Hepatocyte (in vitro differentiated cells): ENCODE measurements at regions not wholly inside any gene's neighbourhood (a gene's known extent, or its start where the extent isn't known, plus 50 kb on each side); places are given as distances from the start of the nearest gene placed in this dataset.

Experiments used
- DNase-seq: peaks from one replicate; pipeline ENCODE4 v3.0.0-alpha.2; 2016; ENCODE audit warnings: low spot score
- H2AFZ ChIP-seq: fragments of 200-600 bp; sonication (generic); 2 replicates; pipeline ENCODE4 v1.6.0; 2016; ENCODE audit warnings: antibody characterized with exemption, mild to moderate bottlenecking
- H3K27ac ChIP-seq: fragments of 200-600 bp; sonication (generic); 2 replicates; pipeline ENCODE4 v1.5.1; 2016; ENCODE audit warnings: mild to moderate bottlenecking
- H3K27me3 ChIP-seq: fragments of 200-600 bp; sonication (generic); 2 replicates; pipeline ENCODE4 v1.6.1; 2016
- H3K36me3 ChIP-seq: fragments of 200-600 bp; sonication (generic); replicated peaks from 2 replicates; pipeline ENCODE4 v1.5.1; 2016; ENCODE audit warnings: low read depth; ENCODE audit not compliant: insufficient read depth
- H3K4me1 ChIP-seq: fragments of 200-600 bp; sonication (generic); 2 replicates; pipeline ENCODE4 v1.5.1; 2016; ENCODE audit warnings: mild to moderate bottlenecking, moderate library complexity; ENCODE audit not compliant: insufficient read depth
- H3K4me2 ChIP-seq: fragments of 200-600 bp; sonication (generic); 2 replicates; pipeline ENCODE4 v1.6.0; 2016
- H3K4me3 ChIP-seq: fragments of 200-600 bp; sonication (generic); 2 replicates; pipeline ENCODE4 v1.5.1; 2016; ENCODE audit warnings: mild to moderate bottlenecking
- H3K79me2 ChIP-seq: fragments of 200-600 bp; sonication (generic); 2 replicates; pipeline ENCODE4 v1.6.0; 2017; ENCODE audit warnings: mild to moderate bottlenecking
- H3K9me2 ChIP-seq: fragments of 200-600 bp; sonication (generic); replicated peaks from 2 replicates; pipeline ENCODE4 v1.6.0; 2017; ENCODE audit warnings: mild to moderate bottlenecking; ENCODE audit not compliant: insufficient read depth
- H3K9me3 ChIP-seq: fragments of 200-600 bp; sonication (generic); 2 replicates; pipeline ENCODE4 v1.5.1; 2016; ENCODE audit warnings: low read depth, mild to moderate bottlenecking
- H4K20me1 ChIP-seq: fragments of 200-600 bp; sonication (generic); 2 replicates; pipeline ENCODE4 v1.6.0; 2016; ENCODE audit warnings: mild to moderate bottlenecking; ENCODE audit not compliant: insufficient read depth, poor library complexity, severe bottlenecking
- CTCF ChIP-seq: fragments of 200-600 bp; sonication (generic); IDR thresholded peaks from 2 replicates; pipeline ENCODE4 v1.5.1; 2016; ENCODE audit warnings: antibody characterized with exemption, mild to moderate bottlenecking; ENCODE audit not compliant: poor library complexity
- EZH2 ChIP-seq: fragments of 200-600 bp; sonication (generic); IDR thresholded peaks from 2 replicates; pipeline ENCODE4 v1.6.1; 2016; ENCODE audit warnings: antibody characterized with exemption, mild to moderate bottlenecking, borderline replicate concordance
- EZH2phosphoT487 ChIP-seq: fragments of 200-600 bp; sonication (generic); IDR thresholded peaks from one replicate; pipeline ENCODE4 v1.6.1; 2018; ENCODE audit warnings: antibody characterized with exemption, mild to moderate bottlenecking, low read depth, moderate library complexity; ENCODE audit not compliant: unreplicated experiment, severe bottlenecking
- WGBS: methylation state at CpG from one replicate; pipeline ENCODE4 v1.1.6; 2016; ENCODE audit warnings: low lambda C conversion rate; ENCODE audit errors: missing lambda C conversion rate; 5-methylcytosine and 5-hydroxymethylcytosine counted together

GRCh38 chr1:221212926-221213325 lies 333.7 kb downstream of the HLX start:
- H4K20me1 ChIP-seq: no peaks in the 10 kb centered on the region
- WGBS: 71% methylated on average over 5 of the region's 5 CpGs
- no peaks in the 10 kb centered on the region for H3K27me3 ChIP-seq
- H3K4me3 ChIP-seq: no peak overlapping the region
- H3K4me1 ChIP-seq: no peaks in the 10 kb centered on the region
- no peak overlapping the region for H2AFZ ChIP-seq
- H3K9me2 ChIP-seq: no peaks in the 10 kb centered on the region
- no peaks in the 10 kb centered on the region for H3K9me3 ChIP-seq
- H3K79me2 ChIP-seq: no peaks in the 10 kb centered on the region
- no peak overlapping the region for H3K27ac ChIP-seq
- H3K4me2 ChIP-seq: no peak overlapping the region
- TF ChIP-seq EZH2: no peak
- TF ChIP-seq CTCF: no peak
- no peak for TF ChIP-seq EZH2phosphoT487
- DNase-seq: no peak
- H3K36me3 ChIP-seq: no peaks in the 10 kb centered on the region

GRCh38 chr1:221217029-221217428 lies 337.8 kb downstream of the HLX start:
- no peak for DNase-seq
- WGBS: 62% methylated on average over 3 of the region's 3 CpGs
- TF ChIP-seq EZH2 (no peak), CTCF (no peak), EZH2phosphoT487 (no peak)

GRCh38 chr1:221223281-221223680 lies 344.0 kb downstream of the HLX start:
- Histone ChIP-seq H3K9me3 (peaks cover 5% of the 10 kb centered on the region), H3K27ac (no peak overlapping the region), H3K79me2 (no peaks in the 10 kb centered on the region), H3K27me3 (no peaks in the 10 kb centered on the region), H4K20me1 (no peaks in the 10 kb centered on the region), H3K4me1 (no peaks in the 10 kb centered on the region), H3K9me2 (no peaks in the 10 kb centered on the region), H3K4me3 (no peak overlapping the region), H3K4me2 (no peak overlapping the region), H2AFZ (no peak overlapping the region), H3K36me3 (no peaks in the 10 kb centered on the region)
- no peak for TF ChIP-seq CTCF
- no peak for TF ChIP-seq EZH2
- no peak for DNase-seq
- WGBS: 93% methylated on average over 2 of the region's 2 CpGs

More at GRCh38 chr1:221217029-221217428, 337.8 kb downstream of the HLX start:
- Histone ChIP-seq H3K4me3 (no peak overlapping the region), H3K27me3 (no peaks in the 10 kb centered on the region), H3K4me2 (no peak overlapping the region), H3K27ac (no peak overlapping the region), H3K4me1 (no peaks in the 10 kb centered on the region), H2AFZ (no peak overlapping the region), H3K79me2 (no peaks in the 10 kb centered on the region), H4K20me1 (no peaks in the 10 kb centered on the region), H3K9me2 (no peaks in the 10 kb centered on the region), H3K36me3 (no peaks in the 10 kb centered on the region), H3K9me3 (no peaks in the 10 kb centered on the region)

GRCh38 chr1:221227460-221227859 lies 348.2 kb downstream of the HLX start:
- H3K9me3 ChIP-seq: peaks cover 3% of the 10 kb centered on the region
- no peaks in the 10 kb centered on the region for H3K79me2 ChIP-seq
- no peak overlapping the region for H2AFZ ChIP-seq
- no peak overlapping the region for H3K27ac ChIP-seq
- no peaks in the 10 kb centered on the region for H4K20me1 ChIP-seq
- no peaks in the 10 kb centered on the region for H3K9me2 ChIP-seq
- H3K36me3 ChIP-seq: no peaks in the 10 kb centered on the region
- H3K4me1 ChIP-seq: no peaks in the 10 kb centered on the region
- no peaks in the 10 kb centered on the region for H3K27me3 ChIP-seq
- H3K4me3 ChIP-seq: no peak overlapping the region
- no peak for DNase-seq
- H3K4me2 ChIP-seq: no peak overlapping the region
- 87% methylated on average over 8 of the region's 8 CpGs for WGBS
- no peak for TF ChIP-seq EZH2
- no peak for TF ChIP-seq CTCF
- no peak for TF ChIP-seq EZH2phosphoT487
